ENCODE measurements at regions not wholly inside any gene's neighbourhood (a gene's known extent, or its start where the extent isn't known, plus 50 kb on each side); places are given as distances from the start of the nearest gene placed in this dataset.
"Not testable (repeated sequence)": the region's sequence is repeated elsewhere in the genome, so short reads cannot be mapped to it uniquely, and the experiment has no call there.

- H3K27ac ChIP-seq = no peak overlapping the region
- no peak for TF ChIP-seq CTCF (conservative IDR thresholded peaks at IDR 0.05)
These were observed 73.4 kb upstream of the PKN2 start for GRCh38 chr1:88610687-88611086.

- H3K27ac ChIP-seq = no peak overlapping the region
- no peak for TF ChIP-seq CTCF (conservative IDR thresholded peaks at IDR 0.05)
These were observed 71.8 kb upstream of the PKN2 start for GRCh38 chr1:88612292-88612691.

- TF ChIP-seq CTCF (conservative IDR thresholded peaks at IDR 0.05) = no peak
- no peak overlapping the region for H3K27ac ChIP-seq
These were observed 71.3 kb upstream of the PKN2 start for GRCh38 chr1:88612773-88613172.

GRCh38 chr1:88618331-88618730 is 65.7 kb upstream of the PKN2 start:
- no peak for TF ChIP-seq CTCF (conservative IDR thresholded peaks at IDR 0.05)
- H3K27ac ChIP-seq = no peak overlapping the region

- H3K27ac ChIP-seq = not testable (repeated sequence)
These were observed 61.0 kb upstream of the PKN2 start for GRCh38 chr1:88623101-88623500.
